CD14-positive monocyte (primary cell): ENCODE measurements at regions not wholly inside any gene's neighbourhood (a gene's known extent, or its start where the extent isn't known, plus 50 kb on each side); places are given as distances from the start of the nearest gene placed in this dataset.

Experiments used
- DNase-seq, 3 donors: peaks; one replicate each; pipeline ENCODE4 v3.0.0-alpha.2; 2011 to 2022
- H2AFZ ChIP-seq: 2 replicates; pipeline ENCODE4 v1.6.0; 2012; ENCODE audit warnings: mild to moderate bottlenecking, low read depth, low read length, inconsistent platforms; ENCODE audit not compliant: insufficient read depth, poor library complexity, severe bottlenecking
- H3K27ac ChIP-seq, 2 donors: 1 replicate in 1 of 2; 2 replicates in 1 of 2; pipeline ENCODE4 v1.5.1; 2012 to 2013; ENCODE audit warnings: low read length in 2 of 2, control low read depth in 1 of 2, inconsistent platforms in 1 of 2, low read depth in 1 of 2, mild to moderate bottlenecking in 1 of 2
- H3K27me3 ChIP-seq, 2 donors: one replicate each; pipeline versions ENCODE4 v1.6.0 to v1.6.1; 2011 to 2013; ENCODE audit warnings: low read length in 2 of 2; ENCODE audit not compliant: control insufficient read depth in 2 of 2, insufficient read depth in 2 of 2
- H3K36me3 ChIP-seq, 2 donors: replicated peaks in 1 of 2; 1 replicate in 1 of 2; 2 replicates in 1 of 2; pipeline versions ENCODE4 v1.5.1 to v1.6.1; 2012 to 2013; ENCODE audit warnings: low read length in 2 of 2, control low read depth in 1 of 2, inconsistent platforms in 1 of 2, mild to moderate bottlenecking in 1 of 2; ENCODE audit not compliant: insufficient read depth in 2 of 2, control insufficient read depth in 1 of 2
- H3K4me1 ChIP-seq, 2 donors: 1 replicate in 1 of 2; 2 replicates in 1 of 2; pipeline versions ENCODE4 v1.5.1 to v1.6.1; 2012 to 2013; ENCODE audit warnings: low read length in 2 of 2, control low read depth in 1 of 2, inconsistent platforms in 1 of 2, mild to moderate bottlenecking in 1 of 2, moderate library complexity in 1 of 2; ENCODE audit not compliant: insufficient read depth in 2 of 2, control insufficient read depth in 1 of 2
- H3K4me2 ChIP-seq: replicated peaks from 2 replicates; pipeline ENCODE3; 2012; ENCODE audit warnings: low read length, moderate library complexity, mild to moderate bottlenecking; ENCODE audit not compliant: poor library complexity, severe bottlenecking; ENCODE audit errors: extremely low read depth
- H3K4me3 ChIP-seq, 3 experiments: fragments of 200-600 bp in 1 of 3; sonication (generic) in 1 of 3; replicated peaks in 1 of 3; 1 replicate in 2 of 3; 2 replicates in 1 of 3; pipeline ENCODE4 v1.5.1; 2011 to 2013; ENCODE audit warnings: low read length in 3 of 3, mild to moderate bottlenecking in 3 of 3, control low read depth in 2 of 3, low read depth in 2 of 3, inconsistent platforms in 1 of 3, moderate library complexity in 1 of 3
- H3K79me2 ChIP-seq: 2 replicates; pipeline ENCODE4 v1.6.0; 2012; ENCODE audit warnings: mild to moderate bottlenecking, control low read depth, inconsistent platforms, low read length, moderate library complexity; ENCODE audit not compliant: insufficient read depth
- H3K9ac ChIP-seq: 2 replicates; pipeline ENCODE4 v1.6.0; 2017; ENCODE audit warnings: low read length, mild to moderate bottlenecking; ENCODE audit not compliant: insufficient read depth, poor library complexity, severe bottlenecking
- H3K9me3 ChIP-seq, 2 donors: replicated peaks in 1 of 2; 1 replicate in 1 of 2; 2 replicates in 1 of 2; pipeline versions ENCODE4 v1.5.1 to v1.6.1; 2012 to 2013; ENCODE audit warnings: low read length in 2 of 2, control low read depth in 1 of 2; ENCODE audit not compliant: control insufficient read depth in 1 of 2, insufficient read depth in 1 of 2
- H4K20me1 ChIP-seq: 2 replicates; pipeline ENCODE4 v1.6.0; 2012; ENCODE audit warnings: mild to moderate bottlenecking, low read length, control low read depth, moderate library complexity; ENCODE audit not compliant: insufficient read depth
- H3K27ac Mint-ChIP-seq, 7 donors: one replicate each; pipeline ENCODE4 v1.8.0; 2020; ENCODE audit warnings: mild to moderate bottlenecking in 7 of 7, mixed read lengths in 7 of 7, moderate library complexity in 6 of 7, inconsistent platforms in 2 of 7
- H3K27me3 Mint-ChIP-seq, 3 donors: one replicate each; pipeline ENCODE4 v1.8.0; 2021 to 2022; ENCODE audit warnings: low read depth in 3 of 3, mild to moderate bottlenecking in 3 of 3, mixed read lengths in 3 of 3, moderate library complexity in 3 of 3, inconsistent platforms in 1 of 3
- H3K36me3 Mint-ChIP-seq, 2 donors: one replicate each; pipeline ENCODE4 v1.8.0; 2020; ENCODE audit warnings: mixed read lengths in 2 of 2, inconsistent platforms in 1 of 2, mild to moderate bottlenecking in 1 of 2
- H3K4me1 Mint-ChIP-seq: one replicate; pipeline ENCODE4 v1.8.0; 2020; ENCODE audit warnings: mild to moderate bottlenecking, mixed read lengths
- H3K4me3 Mint-ChIP-seq, 2 donors: one replicate each; pipeline ENCODE4 v1.8.0; 2020; ENCODE audit warnings: mild to moderate bottlenecking in 2 of 2, mixed read lengths in 2 of 2, moderate library complexity in 1 of 2
- H3K9me3 Mint-ChIP-seq, 7 donors: one replicate each; pipeline ENCODE4 v1.8.0; 2020 to 2022; ENCODE audit warnings: mixed read lengths in 7 of 7, mild to moderate bottlenecking in 6 of 7, moderate library complexity in 6 of 7, inconsistent platforms in 2 of 7
- CTCF ChIP-seq: fragments of 200-600 bp; IDR thresholded peaks from one replicate; pipeline ENCODE4 v1.8.0; 2022; ENCODE audit warnings: antibody characterized with exemption, mild to moderate bottlenecking
- WGBS: methylation state at CpG from one replicate; pipeline ENCODE4 v1.1.5; 2013; ENCODE audit warnings: missing lambda C conversion rate; ENCODE audit not compliant: insufficient coverage; 5-methylcytosine and 5-hydroxymethylcytosine counted together
- intact Hi-C, 2 donors: fragments of 100-400 bp; cut with micrococcal nuclease; formaldehyde crosslinking; loops; one replicate each; pipeline versions ENCODE4 v1.15.0 to v1.15.1; 2023

GRCh38 chr2:181241797-181242196 lies 215.4 kb upstream of the ITGA4 start:
- TF ChIP-seq CTCF = no peak
- Mint-ChIP-seq H3K4me1 (peaks cover 27% of the 10 kb centered on the region), H3K27ac (no peak overlapping the region), H3K4me3 (no peak overlapping the region), H3K9me3 (no peaks in the 10 kb centered on the region), H3K27me3 (peaks cover 0 to 2% (median 2%) of the 10 kb centered on the region in 3 donors), H3K36me3 (peaks cover 0 to 5% of the 10 kb centered on the region in 2 donors)
- DNase-seq = no peak
- Histone ChIP-seq H3K4me3 (no peak overlapping the region), H3K9ac (no peak overlapping the region), H3K27ac (no peak overlapping the region), H2AFZ (no peak overlapping the region), H4K20me1 (no peaks in the 10 kb centered on the region), H3K4me1 (peaks cover 15 to 23% of the 10 kb centered on the region in 2 donors), H3K9me3 (no peaks in the 10 kb centered on the region), H3K4me2 (no peak overlapping the region), H3K27me3 (no peaks in the 10 kb centered on the region), H3K36me3 (no peaks in the 10 kb centered on the region), H3K79me2 (no peaks in the 10 kb centered on the region)
- intact Hi-C loops = no loop called here
- no CpG with 5 or more reads among the region's 2 CpGs for WGBS

DNA sequence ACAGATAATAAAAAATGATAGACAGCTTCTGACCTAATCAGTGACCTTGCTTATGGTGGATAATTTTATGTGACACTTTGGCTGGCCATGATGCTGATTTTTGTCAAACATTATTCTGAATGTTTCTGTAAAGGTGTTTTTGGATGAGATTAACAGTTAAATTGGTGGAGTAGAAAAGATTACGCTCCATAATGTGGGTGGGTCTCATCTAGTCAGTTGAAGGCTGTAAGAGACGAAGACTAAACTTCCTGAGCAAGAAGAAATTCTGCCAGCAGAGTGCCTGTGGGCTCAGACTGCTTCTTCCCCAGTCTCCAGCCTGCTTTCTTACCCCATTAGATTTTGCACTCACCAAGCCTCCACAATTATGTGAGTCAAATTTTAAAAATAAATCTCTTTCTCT lies 214.9 kb upstream of the ITGA4 start:
- Histone ChIP-seq H3K27ac (no peak overlapping the region), H4K20me1 (no peaks in the 10 kb centered on the region), H3K4me1 (peaks cover 15 to 22% of the 10 kb centered on the region in 2 donors), H3K4me2 (no peak overlapping the region), H3K9me3 (no peaks in the 10 kb centered on the region), H3K9ac (no peak overlapping the region), H3K4me3 (no peak overlapping the region), H2AFZ (no peak overlapping the region), H3K27me3 (no peaks in the 10 kb centered on the region), H3K79me2 (no peaks in the 10 kb centered on the region), H3K36me3 (no peaks in the 10 kb centered on the region)
- Mint-ChIP-seq H3K27ac (no peak overlapping the region), H3K4me3 (no peak overlapping the region), H3K9me3 (no peaks in the 10 kb centered on the region), H3K4me1 (peaks cover 23% of the 10 kb centered on the region), H3K27me3 (peaks cover 0 to 3% (median 2%) of the 10 kb centered on the region in 3 donors), H3K36me3 (peaks cover 0 to under 1% of the 10 kb centered on the region in 2 donors)
- intact Hi-C loops = no loop called here
- DNase-seq = no peak
- no CpG with 5 or more reads among the region's 2 CpGs for WGBS
- no peak for TF ChIP-seq CTCF
